Mesenchymal stem cell (in vitro differentiated cells and primary cell): ENCODE measurements at regions not wholly inside any gene's neighbourhood (a gene's known extent, or its start where the extent isn't known, plus 50 kb on each side); places are given as distances from the start of the nearest gene placed in this dataset.
A peak's percentile ranks its signal among the peaks of the same experiment; 100 is the strongest.

ENCODE experiments used
- DNase-seq: peaks from one replicate; pipeline ENCODE4 v3.0.0-alpha.2; 2013
- H2AFZ ChIP-seq: one replicate; pipeline ENCODE4 v1.6.1; 2013; ENCODE audit warnings: low read depth, mild to moderate bottlenecking, control low read depth, inconsistent platforms, low read length, moderate library complexity
- H2AK5ac ChIP-seq: 2 replicates; pipeline ENCODE4 v1.6.1; 2013; ENCODE audit warnings: low read length, moderate library complexity, mild to moderate bottlenecking, inconsistent platforms; ENCODE audit not compliant: severe bottlenecking
- H2BK120ac ChIP-seq: one replicate; pipeline ENCODE4 v1.6.1; 2013; ENCODE audit warnings: low read depth, mild to moderate bottlenecking, inconsistent platforms, low read length, moderate library complexity
- H2BK12ac ChIP-seq, 2 experiments: one replicate each; pipeline ENCODE4 v1.6.1; 2013; ENCODE audit warnings: inconsistent platforms in 2 of 2, low read length in 2 of 2, mild to moderate bottlenecking in 2 of 2, moderate library complexity in 2 of 2, control low read depth in 1 of 2
- H2BK15ac ChIP-seq: one replicate; pipeline ENCODE4 v1.6.1; 2013; ENCODE audit warnings: mild to moderate bottlenecking, low read depth, inconsistent platforms; ENCODE audit not compliant: poor library complexity, severe bottlenecking
- H2BK5ac ChIP-seq: 2 replicates; pipeline ENCODE4 v1.6.1; 2013; ENCODE audit warnings: low read depth, mild to moderate bottlenecking, low read length, control low read depth, inconsistent platforms; ENCODE audit not compliant: poor library complexity, severe bottlenecking
- H3K14ac ChIP-seq, 2 experiments: one replicate each; pipeline ENCODE4 v1.6.1; 2013; ENCODE audit warnings: inconsistent platforms in 2 of 2, low read length in 2 of 2, control low read depth in 1 of 2, mild to moderate bottlenecking in 1 of 2, moderate library complexity in 1 of 2
- H3K18ac ChIP-seq, 2 experiments: one replicate each; pipeline ENCODE4 v1.6.1; 2013; ENCODE audit warnings: inconsistent platforms in 2 of 2, low read length in 2 of 2, control low read depth in 1 of 2, low read depth in 1 of 2, mild to moderate bottlenecking in 1 of 2
- H3K23ac ChIP-seq, 2 experiments: one replicate each; pipeline ENCODE4 v1.6.1; 2013; ENCODE audit warnings: inconsistent platforms in 2 of 2, low read length in 2 of 2, mild to moderate bottlenecking in 2 of 2, moderate library complexity in 2 of 2, control low read depth in 1 of 2
- H3K27ac ChIP-seq: 2 replicates; pipeline ENCODE4 v1.5.1; 2013; ENCODE audit warnings: mild to moderate bottlenecking, moderate library complexity, low read length, control low read depth, inconsistent platforms; ENCODE audit not compliant: poor library complexity, severe bottlenecking
- H3K27me3 ChIP-seq, 2 experiments: 2 replicates each; pipeline versions ENCODE4 v1.6.1 to v1.7.0; 2013; ENCODE audit warnings: low read length in 2 of 2, mild to moderate bottlenecking in 2 of 2, moderate library complexity in 2 of 2, control low read depth in 1 of 2, inconsistent platforms in 1 of 2; ENCODE audit not compliant: control insufficient read depth in 1 of 2, insufficient read depth in 1 of 2
- H3K36me3 ChIP-seq, 2 experiments: 2 replicates each; pipeline versions ENCODE4 v1.6.1 to v1.7.0; 2013; ENCODE audit warnings: low read length in 2 of 2, control low read depth in 1 of 2, inconsistent platforms in 1 of 2, low read depth in 1 of 2, mild to moderate bottlenecking in 1 of 2; ENCODE audit not compliant: insufficient read depth in 2 of 2, control insufficient read depth in 1 of 2
- H3K4ac ChIP-seq, 2 experiments: one replicate each; pipeline ENCODE4 v1.6.1; 2013; ENCODE audit warnings: inconsistent platforms in 2 of 2, low read length in 2 of 2, mild to moderate bottlenecking in 2 of 2, moderate library complexity in 2 of 2, control low read depth in 1 of 2, low read depth in 1 of 2
- H3K4me1 ChIP-seq: 2 replicates; pipeline ENCODE4 v1.6.1; 2013; ENCODE audit warnings: low read depth, low read length, control low read depth; ENCODE audit not compliant: control insufficient read depth, insufficient read depth
- H3K4me2 ChIP-seq: 2 replicates; pipeline ENCODE4 v1.6.1; 2013; ENCODE audit warnings: low read length, mild to moderate bottlenecking, inconsistent platforms; ENCODE audit not compliant: poor library complexity, severe bottlenecking
- H3K4me3 ChIP-seq, 2 experiments: 2 replicates each; pipeline versions ENCODE4 v1.5.1 to v1.7.0; 2013; ENCODE audit warnings: low read length in 2 of 2, mild to moderate bottlenecking in 2 of 2, control low read depth in 1 of 2, low read depth in 1 of 2; ENCODE audit not compliant: insufficient read depth in 1 of 2
- H3K79me1 ChIP-seq: replicated peaks from 2 replicates; pipeline ENCODE4 v1.6.1; 2013; ENCODE audit warnings: mild to moderate bottlenecking, control low read depth, low read length, inconsistent platforms; ENCODE audit not compliant: poor library complexity, severe bottlenecking
- H3K9ac ChIP-seq: 2 replicates; pipeline ENCODE4 v1.7.0; 2013; ENCODE audit warnings: mild to moderate bottlenecking, low read length, moderate library complexity
- H3K9me3 ChIP-seq: 2 replicates; pipeline ENCODE4 v1.7.0; 2013; ENCODE audit warnings: mild to moderate bottlenecking, low read length; ENCODE audit not compliant: control insufficient read depth
- H4K8ac ChIP-seq: one replicate; pipeline ENCODE4 v1.6.1; 2013; ENCODE audit warnings: inconsistent platforms, mild to moderate bottlenecking, low read length, moderate library complexity
- H4K91ac ChIP-seq: one replicate; pipeline ENCODE4 v1.6.1; 2013; ENCODE audit warnings: mild to moderate bottlenecking, low read length, inconsistent platforms
- WGBS: methylation state at CpG from one replicate; pipeline ENCODE4 v1.1.7; 2013; ENCODE audit warnings: mixed read lengths; 5-methylcytosine and 5-hydroxymethylcytosine counted together

DNA sequence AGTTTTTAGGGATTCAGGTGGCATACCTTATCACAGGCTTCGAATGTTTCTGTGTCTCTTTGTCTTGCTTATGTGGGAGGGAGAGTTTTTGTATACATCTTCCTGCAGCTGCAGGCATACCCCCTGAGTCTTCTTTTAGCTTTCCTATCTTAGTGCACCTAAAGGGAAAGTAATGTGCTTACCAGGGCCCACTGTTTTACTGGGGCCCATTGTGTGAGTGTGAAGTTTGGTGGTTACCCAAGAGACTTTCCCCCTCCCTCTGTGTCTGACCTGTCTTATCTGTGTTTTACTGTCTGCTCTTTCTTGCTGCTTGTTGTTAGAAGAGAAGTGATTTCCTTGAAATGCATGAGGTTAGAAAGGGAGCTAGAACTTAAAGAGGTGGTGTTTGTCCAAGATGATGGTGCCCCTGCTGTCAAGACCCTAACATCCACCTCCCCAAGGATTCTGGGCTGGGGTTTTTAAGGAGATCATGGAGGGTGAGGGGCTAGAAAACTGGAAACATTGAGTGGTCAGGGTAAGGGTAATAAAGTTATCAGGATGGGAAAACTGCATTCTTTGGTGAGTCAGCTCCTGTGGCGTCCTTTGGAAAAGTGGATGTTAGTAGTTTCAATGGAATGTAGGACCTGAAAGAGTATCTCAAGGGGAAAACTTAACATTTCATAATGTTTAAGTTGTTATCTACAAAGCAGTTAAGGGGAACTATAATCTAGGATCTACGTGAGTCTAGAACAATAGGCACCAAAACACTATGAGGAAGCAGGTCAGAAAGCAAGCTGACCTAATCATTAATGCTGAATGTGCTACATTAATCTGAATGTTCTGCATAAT lies 583.5 kb upstream of the TUSC1 start:
- no peak overlapping the region for H3K23ac ChIP-seq
- peak overlapping the region in 1 of 2 experiments; percentile 83 for H2BK12ac ChIP-seq
- H4K91ac ChIP-seq: no peak overlapping the region
- WGBS: 0% methylated on average over 3 of the region's 3 CpGs
- no peak overlapping the region for H3K4me2 ChIP-seq
- H3K4me3 ChIP-seq: no peak overlapping the region
- peak overlapping the region; percentile 100 for H3K27ac ChIP-seq
- no peaks in the 10 kb centered on the region for H3K27me3 ChIP-seq
- peak overlapping the region; percentile 5 to 37 for H3K18ac ChIP-seq
- H3K4ac ChIP-seq: peak overlapping the region in 1 of 2 experiments; percentile 86
- H2AFZ ChIP-seq: no peak overlapping the region
- no peaks in the 10 kb centered on the region for H3K79me1 ChIP-seq
- no peaks in the 10 kb centered on the region for H3K36me3 ChIP-seq
- H3K9ac ChIP-seq: peak overlapping the region; percentile 73
- no peak overlapping the region for H2BK15ac ChIP-seq
- H2BK5ac ChIP-seq: peak overlapping the region; percentile 99
- H3K14ac ChIP-seq: no peak overlapping the region
- peak overlapping the region; percentile 27 for H4K8ac ChIP-seq
- H3K9me3 ChIP-seq: no peaks in the 10 kb centered on the region
- H2BK120ac ChIP-seq: peak overlapping the region; percentile 27
- peak overlapping the region; percentile 98 for H2AK5ac ChIP-seq
- DNase-seq: peak; percentile 89
- H3K4me1 ChIP-seq: peaks cover 2% of the 10 kb centered on the region

DNA sequence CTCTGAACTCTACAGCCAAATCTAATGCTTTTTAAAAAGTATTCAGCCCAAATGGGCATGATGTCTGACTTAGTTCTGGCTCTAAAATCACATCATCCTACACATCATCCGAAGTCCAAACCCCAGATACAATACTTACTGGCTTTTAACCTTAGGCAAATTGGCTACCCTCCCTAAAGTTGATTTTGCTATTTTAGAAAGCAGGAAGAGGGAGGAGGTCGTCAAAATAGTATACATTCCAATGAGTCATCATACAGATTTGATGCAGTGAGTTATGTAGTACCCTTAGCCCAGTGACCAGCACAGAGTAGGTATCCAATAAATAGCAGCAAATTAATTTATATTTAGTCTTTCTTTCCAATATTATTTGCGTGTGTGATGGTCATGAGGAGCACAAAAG lies 582.0 kb upstream of the TUSC1 start:
- peak overlapping the region in 1 of 2 experiments; percentile 42 for H2BK12ac ChIP-seq
- H3K9ac ChIP-seq: peak overlapping the region; percentile 4
- no peak overlapping the region for H3K4me3 ChIP-seq
- H3K23ac ChIP-seq: no peak overlapping the region
- H3K79me1 ChIP-seq: no peaks in the 10 kb centered on the region
- H2BK120ac ChIP-seq: peak overlapping the region; percentile 34
- peak; percentile 26 for DNase-seq
- H3K18ac ChIP-seq: peak overlapping the region in 1 of 2 experiments; percentile 70
- H3K4me2 ChIP-seq: no peak overlapping the region
- no peaks in the 10 kb centered on the region for H3K27me3 ChIP-seq
- H3K4me1 ChIP-seq: peaks cover 2% of the 10 kb centered on the region
- H2BK15ac ChIP-seq: no peak overlapping the region
- H2AK5ac ChIP-seq: peak overlapping the region; percentile 98
- H2BK5ac ChIP-seq: peak overlapping the region; percentile 89
- H4K91ac ChIP-seq: no peak overlapping the region
- no CpG with 5 or more reads among the region's 3 CpGs for WGBS
- peak overlapping the region; percentile 100 for H3K27ac ChIP-seq
- H3K36me3 ChIP-seq: no peaks in the 10 kb centered on the region
- H3K14ac ChIP-seq: no peak overlapping the region
- no peak overlapping the region for H2AFZ ChIP-seq
- H4K8ac ChIP-seq: no peak overlapping the region
- peak overlapping the region in 1 of 2 experiments; percentile 49 for H3K4ac ChIP-seq
- no peaks in the 10 kb centered on the region for H3K9me3 ChIP-seq

DNA sequence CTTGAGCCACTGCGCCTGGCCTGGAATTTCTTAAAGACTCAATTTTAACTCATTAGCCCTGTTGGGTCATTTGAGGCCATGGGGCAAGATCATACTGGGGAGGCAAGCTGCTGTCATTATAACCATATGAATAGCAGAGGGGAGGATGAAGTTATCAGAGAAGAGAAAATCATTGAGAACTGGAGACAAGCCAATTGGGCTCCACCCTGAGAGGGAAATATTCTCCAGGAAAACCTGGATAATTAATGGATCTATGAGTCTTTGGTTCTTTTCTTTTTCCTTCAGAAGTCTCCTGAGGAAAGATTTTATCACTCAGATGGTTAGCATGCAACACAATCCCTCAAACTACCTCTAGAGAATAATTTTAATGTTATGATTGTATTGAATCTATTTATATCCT lies 569.6 kb upstream of the TUSC1 start:
- no peaks in the 10 kb centered on the region for H3K9me3 ChIP-seq
- H2AK5ac ChIP-seq: peak overlapping the region; percentile 86
- H3K4me2 ChIP-seq: no peak overlapping the region
- DNase-seq: no peak
- H2BK15ac ChIP-seq: no peak overlapping the region
- no peak overlapping the region for H3K4me3 ChIP-seq
- peaks cover 2% of the 10 kb centered on the region for H3K79me1 ChIP-seq
- peak overlapping the region; percentile 79 for H2BK5ac ChIP-seq
- no peak overlapping the region for H4K8ac ChIP-seq
- no peak overlapping the region for H3K4ac ChIP-seq
- no peak overlapping the region for H2AFZ ChIP-seq
- no peak overlapping the region for H2BK120ac ChIP-seq
- 100% methylated on average over 1 of the region's 1 CpG for WGBS
- no peak overlapping the region for H3K18ac ChIP-seq
- no peaks in the 10 kb centered on the region for H3K36me3 ChIP-seq
- H3K27me3 ChIP-seq: no peaks in the 10 kb centered on the region
- H3K9ac ChIP-seq: no peak overlapping the region
- no peak overlapping the region for H3K23ac ChIP-seq
- no peak overlapping the region for H3K27ac ChIP-seq
- no peak overlapping the region for H4K91ac ChIP-seq
- H3K14ac ChIP-seq: no peak overlapping the region
- H2BK12ac ChIP-seq: no peak overlapping the region
- no peaks in the 10 kb centered on the region for H3K4me1 ChIP-seq

DNA sequence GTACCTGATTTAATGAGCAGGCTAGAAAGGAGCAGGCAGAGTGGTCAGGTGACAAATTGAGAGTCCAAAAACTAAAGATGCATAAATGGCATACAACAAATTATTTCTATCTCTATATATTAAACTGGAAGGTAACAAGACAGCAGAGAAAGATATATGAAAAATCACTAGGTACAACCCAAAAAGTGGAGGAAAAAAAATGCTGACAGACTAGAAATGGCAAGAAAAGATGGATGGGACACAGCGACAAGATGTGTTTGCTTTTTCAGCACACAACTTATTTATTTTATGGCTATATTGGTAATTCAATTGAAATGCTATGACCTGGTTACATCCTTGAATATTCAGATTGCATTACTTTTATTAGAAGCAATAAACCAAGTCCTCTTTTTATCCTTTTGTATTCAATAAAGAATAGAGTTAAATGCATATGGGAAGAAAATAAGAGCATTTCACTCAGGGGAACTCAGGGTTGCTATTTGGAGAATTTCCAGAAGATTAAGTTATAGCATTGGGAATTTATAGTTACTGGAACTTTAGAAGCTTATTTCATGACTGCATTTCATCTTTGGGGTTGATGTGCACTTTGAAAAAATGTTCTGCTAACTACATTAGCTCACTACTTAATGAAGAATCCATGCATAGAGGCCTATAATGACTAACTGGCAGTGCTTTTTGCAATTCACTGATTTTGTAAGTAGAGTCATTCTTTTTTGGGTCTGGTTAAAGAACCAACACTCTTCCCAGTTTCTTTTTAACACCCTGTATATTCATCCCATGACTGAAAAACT lies 566.6 kb upstream of the TUSC1 start:
- peak overlapping the region; percentile 83 for H2AK5ac ChIP-seq
- peaks cover 2% of the 10 kb centered on the region for H3K79me1 ChIP-seq
- H3K27me3 ChIP-seq: no peaks in the 10 kb centered on the region
- no peak overlapping the region for H2BK12ac ChIP-seq
- H3K9ac ChIP-seq: peak overlapping the region; percentile 23
- peak overlapping the region; percentile 92 for H2BK5ac ChIP-seq
- H3K4ac ChIP-seq: no peak overlapping the region
- no peaks in the 10 kb centered on the region for H3K4me1 ChIP-seq
- peak overlapping the region; percentile 99 for H3K27ac ChIP-seq
- no peak overlapping the region for H4K8ac ChIP-seq
- peak; percentile 32 for DNase-seq
- H3K23ac ChIP-seq: no peak overlapping the region
- peak overlapping the region in 1 of 2 experiments; percentile 62 for H3K18ac ChIP-seq
- H3K36me3 ChIP-seq: no peaks in the 10 kb centered on the region
- no peak overlapping the region for H4K91ac ChIP-seq
- no peak overlapping the region for H3K14ac ChIP-seq
- no CpG with 5 or more reads among the region's 1 CpG for WGBS
- H2BK15ac ChIP-seq: no peak overlapping the region
- H2AFZ ChIP-seq: no peak overlapping the region
- no peak overlapping the region for H2BK120ac ChIP-seq
- no peaks in the 10 kb centered on the region for H3K9me3 ChIP-seq
- H3K4me3 ChIP-seq: no peak overlapping the region
- no peak overlapping the region for H3K4me2 ChIP-seq
